HCT116 (cell line): ENCODE measurements at regions not wholly inside any gene's neighbourhood (a gene's known extent, or its start where the extent isn't known, plus 50 kb on each side); places are given as distances from the start of the nearest gene placed in this dataset.

ENCODE experiments used
- ATAC-seq: fragments of 200-7000 bp; cut with Tn5 transposase; 2 replicates; pipeline ENCODE4 v1.9.1; 2020; ENCODE audit warnings: mild to moderate bottlenecking, moderate library complexity
- BruUV-seq: library from RNA; stranded (reverse); fragments of 400-500 nt; replicated peaks from 2 replicates; lab custom pipeline; 2021; lab: Mats Ljungman, UMichigan
- CTCF ChIA-PET: fragments of 300-600 bp; sonication (Branson Sonifier 250); formaldehyde crosslinking; loops from one replicate; lab custom pipeline; 2021; ENCODE audit warnings: antibody characterized with exemption; lab: Charles Lee
- POLR2A ChIA-PET: fragments of 300-600, 350-600 bp; sonication (Branson Sonifier 250); formaldehyde crosslinking; loops from one replicate; lab custom pipeline; 2021; ENCODE audit warnings: antibody characterized with exemption; lab: Charles Lee
- RAD21 ChIA-PET, 2 experiments: fragments of 300-600 bp; sonication (Branson Sonifier 250); formaldehyde crosslinking; loops; one replicate each; lab custom pipeline; 2023; ENCODE audit warnings: low total read pairs in 2 of 2; ENCODE audit not compliant: uncharacterized antibody in 2 of 2, unreplicated experiment in 2 of 2, low non-redundant PET in 1 of 2; lab: Charles Lee
- DNase-seq: peaks from one replicate; pipeline ENCODE4 v3.0.0-alpha.2; 2010; ENCODE audit warnings: low read depth, low spot score
- H2AFZ ChIP-seq: fragments of 200-600 bp; shearing (Covaris generic), sonication (generic); 2 replicates; pipeline ENCODE4 v1.6.1; 2017; ENCODE audit warnings: low read depth, mixed run types, mixed read lengths, antibody characterized with exemption, low read length; ENCODE audit not compliant: poor library complexity, severe bottlenecking
- H3K27ac ChIP-seq: 2 replicates; pipeline ENCODE4 v1.5.1; 2012; ENCODE audit warnings: low read depth, low read length
- H3K27me3 ChIP-seq: fragments of 200-600 bp; sonication (generic); 2 replicates; pipeline ENCODE4 v1.6.1; 2016; ENCODE audit warnings: mixed run types, low read length, mixed read lengths; ENCODE audit not compliant: insufficient read depth
- H3K36me3 ChIP-seq, 2 experiments: fragments of 200-500 bp in 1 of 2; fragments of 200-600 bp in 1 of 2; sonication (Bioruptor generic) in 1 of 2; sonication (generic) in 1 of 2; 2 replicates each; pipeline versions ENCODE4 v1.5.1 to v1.6.1; 2014 to 2016; ENCODE audit warnings: low read length in 2 of 2, inconsistent platforms in 1 of 2, mixed read lengths in 1 of 2, mixed run types in 1 of 2; ENCODE audit not compliant: insufficient read depth in 2 of 2, control insufficient read depth in 1 of 2
- H3K4me1 ChIP-seq, 2 experiments: fragments of 200-600 bp in 1 of 2; sonication (generic) in 1 of 2; 2 replicates each; pipeline versions ENCODE4 v1.5.1 to v1.6.1; 2012 to 2017; ENCODE audit warnings: low read length in 2 of 2, inconsistent platforms in 1 of 2, mild to moderate bottlenecking in 1 of 2, mixed read lengths in 1 of 2, mixed run types in 1 of 2, moderate library complexity in 1 of 2; ENCODE audit not compliant: insufficient read depth in 2 of 2, control insufficient read depth in 1 of 2
- H3K4me2 ChIP-seq: fragments of 200-600 bp; sonication (generic); 2 replicates; pipeline ENCODE4 v1.6.1; 2017; ENCODE audit warnings: mixed run types, low read length, mixed read lengths
- H3K4me3 ChIP-seq, 2 experiments: fragments of 200-600 bp in 1 of 2; sonication (generic) in 1 of 2; replicated peaks in 1 of 2; 2 replicates each; pipeline ENCODE4 v1.5.1; 2011 to 2016; ENCODE audit warnings: low read length in 2 of 2, control low read depth in 1 of 2, low read depth in 1 of 2, mild to moderate bottlenecking in 1 of 2, mixed read lengths in 1 of 2, mixed run types in 1 of 2
- H3K79me2 ChIP-seq: fragments of 200-600 bp; sonication (generic); 2 replicates; pipeline ENCODE4 v1.6.1; 2017; ENCODE audit warnings: mild to moderate bottlenecking, mixed run types, low read length, moderate library complexity, mixed read lengths; ENCODE audit not compliant: insufficient read depth
- H3K9ac ChIP-seq: fragments of 200-600 bp; sonication (generic); 2 replicates; pipeline ENCODE4 v1.6.1; 2016; ENCODE audit warnings: low read length, mixed read lengths
- H3K9me2 ChIP-seq: fragments of 200-600 bp; sonication (generic), shearing (Covaris generic); 2 replicates; pipeline ENCODE4 v1.6.1; 2017; ENCODE audit warnings: mixed run types, mild to moderate bottlenecking, moderate library complexity; ENCODE audit not compliant: insufficient read depth
- H3K9me3 ChIP-seq, 2 experiments: fragments of 200-500 bp in 1 of 2; fragments of 200-600 bp in 1 of 2; sonication (Bioruptor generic) in 1 of 2; sonication (generic) in 1 of 2; 2 replicates each; pipeline ENCODE4 v1.6.1; 2014 to 2017; ENCODE audit warnings: low read length in 2 of 2, mixed read lengths in 2 of 2, inconsistent platforms in 1 of 2, low read depth in 1 of 2, mild to moderate bottlenecking in 1 of 2, mixed run types in 1 of 2, moderate library complexity in 1 of 2; ENCODE audit not compliant: control insufficient read depth in 1 of 2, insufficient read depth in 1 of 2
- H4K20me1 ChIP-seq: fragments of 200-600 bp; sonication (generic), shearing (Covaris generic); 2 replicates; pipeline ENCODE4 v1.6.1; 2017; ENCODE audit warnings: mixed run types, mild to moderate bottlenecking, moderate library complexity; ENCODE audit not compliant: insufficient read depth
- EGR1 ChIP-seq: IDR thresholded peaks from 2 replicates; pipeline ENCODE4 v1.6.1; 2012; ENCODE audit warnings: low read depth
- ELF1 ChIP-seq: IDR thresholded peaks from 2 replicates; pipeline ENCODE4 v1.6.1; 2012; ENCODE audit warnings: low read depth, borderline replicate concordance
- SP1 ChIP-seq: IDR thresholded peaks from 2 replicates; pipeline ENCODE4 v1.6.1; 2012; ENCODE audit warnings: low read depth
- SRF ChIP-seq: IDR thresholded peaks from 2 replicates; pipeline ENCODE4 v1.6.1; 2012; ENCODE audit warnings: low read depth
- YY1 ChIP-seq: IDR thresholded peaks from 2 replicates; pipeline ENCODE4 v1.6.1; 2011; ENCODE audit warnings: low read length, low read depth, moderate library complexity, mild to moderate bottlenecking; ENCODE audit not compliant: insufficient replicate concordance; ENCODE audit errors: extremely low read depth
- ZFX ChIP-seq: fragments of 450-650 bp; IDR thresholded peaks from 2 replicates; pipeline ENCODE4 v1.6.1; 2017
- ZNF274 ChIP-seq: fragments of 200-500 bp; sonication (Bioruptor generic); IDR thresholded peaks from 2 replicates; pipeline ENCODE4 v1.6.1; 2014; ENCODE audit warnings: mild to moderate bottlenecking, low read depth, low read length, inconsistent platforms
- intact Hi-C: fragments of 100-400 bp; cut with micrococcal nuclease; formaldehyde crosslinking; loops from 2 replicates; pipeline ENCODE4 v1.10.0; 2022
- TF ChIP-seq, protein P1 (sequence below): IDR thresholded peaks from 2 replicates; pipeline ENCODE4 v1.6.1; 2011; ENCODE audit warnings: mild to moderate bottlenecking, low read length, moderate library complexity; ENCODE audit not compliant: insufficient replicate concordance; ENCODE audit errors: extremely low read depth
- TF ChIP-seq, protein P2 (sequence below): IDR thresholded peaks from 2 replicates; pipeline ENCODE4 v1.6.1; 2012
- TF ChIP-seq, protein P3 (sequence below): IDR thresholded peaks from 2 replicates; pipeline ENCODE4 v1.6.1; 2012; ENCODE audit warnings: low read depth

DNA sequence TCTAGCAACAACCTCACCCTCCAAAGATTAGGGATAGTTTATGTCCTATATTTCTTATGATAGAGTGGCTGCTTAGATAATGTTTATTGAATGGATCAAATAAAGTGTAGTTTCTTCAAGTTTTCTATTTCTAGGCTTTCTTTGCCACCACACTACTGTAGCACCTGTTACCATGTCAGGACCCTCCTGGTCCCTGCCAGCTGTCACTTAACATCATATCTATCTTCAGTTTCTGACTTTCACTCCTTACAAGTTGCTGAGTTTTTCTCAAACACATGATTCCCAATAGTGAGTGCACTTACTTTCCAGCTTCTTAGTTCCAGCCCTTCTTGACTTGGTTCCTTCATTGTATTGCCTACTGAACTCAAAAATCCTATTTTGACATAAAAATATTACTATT, 593.9 kb upstream of the PITX2 start:
- no peaks in the 10 kb centered on the region for H3K36me3 ChIP-seq
- BruUV-seq, result no TSS peak
- H3K27ac ChIP-seq, result no peak overlapping the region
- no peaks in the 10 kb centered on the region for H3K27me3 ChIP-seq
- H4K20me1 ChIP-seq, result no peaks in the 10 kb centered on the region
- no peaks in the 10 kb centered on the region for H3K4me1 ChIP-seq
- no peaks in the 10 kb centered on the region for H3K9me2 ChIP-seq
- no peak overlapping the region for H3K9ac ChIP-seq
- H3K4me3 ChIP-seq, result no peak overlapping the region
- H3K9me3 ChIP-seq, result no peaks in the 10 kb centered on the region
- ChIA-PET CTCF (no interaction called here), POLR2A (no interaction called here)
- H2AFZ ChIP-seq, result no peak overlapping the region
- DNase-seq (no peak), ATAC-seq (no peak)
- H3K4me2 ChIP-seq, result no peak overlapping the region
- TF ChIP-seq ELF1, result no peak
- TF ChIP-seq SP1, result no peak
- no peak for TF ChIP-seq ZNF274
- no peak for TF ChIP-seq SRF
- TF ChIP-seq, protein P1, sequence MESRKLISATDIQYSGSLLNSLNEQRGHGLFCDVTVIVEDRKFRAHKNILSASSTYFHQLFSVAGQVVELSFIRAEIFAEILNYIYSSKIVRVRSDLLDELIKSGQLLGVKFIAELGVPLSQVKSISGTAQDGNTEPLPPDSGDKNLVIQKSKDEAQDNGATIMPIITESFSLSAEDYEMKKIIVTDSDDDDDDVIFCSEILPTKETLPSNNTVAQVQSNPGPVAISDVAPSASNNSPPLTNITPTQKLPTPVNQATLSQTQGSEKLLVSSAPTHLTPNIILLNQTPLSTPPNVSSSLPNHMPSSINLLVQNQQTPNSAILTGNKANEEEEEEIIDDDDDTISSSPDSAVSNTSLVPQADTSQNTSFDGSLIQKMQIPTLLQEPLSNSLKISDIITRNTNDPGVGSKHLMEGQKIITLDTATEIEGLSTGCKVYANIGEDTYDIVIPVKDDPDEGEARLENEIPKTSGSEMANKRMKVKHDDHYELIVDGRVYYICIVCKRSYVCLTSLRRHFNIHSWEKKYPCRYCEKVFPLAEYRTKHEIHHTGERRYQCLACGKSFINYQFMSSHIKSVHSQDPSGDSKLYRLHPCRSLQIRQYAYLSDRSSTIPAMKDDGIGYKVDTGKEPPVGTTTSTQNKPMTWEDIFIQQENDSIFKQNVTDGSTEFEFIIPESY, result no peak
- TF ChIP-seq ZFX, result no peak
- TF ChIP-seq YY1, result no peak
- TF ChIP-seq, protein P2, sequence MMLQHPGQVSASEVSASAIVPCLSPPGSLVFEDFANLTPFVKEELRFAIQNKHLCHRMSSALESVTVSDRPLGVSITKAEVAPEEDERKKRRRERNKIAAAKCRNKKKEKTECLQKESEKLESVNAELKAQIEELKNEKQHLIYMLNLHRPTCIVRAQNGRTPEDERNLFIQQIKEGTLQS, result no peak
- TF ChIP-seq, all 23 proteins: peak for 0
- no peaks in the 10 kb centered on the region for H3K79me2 ChIP-seq
- RAD21 ChIA-PET, result no interaction called here
- intact Hi-C loops, result no loop called here

DNA sequence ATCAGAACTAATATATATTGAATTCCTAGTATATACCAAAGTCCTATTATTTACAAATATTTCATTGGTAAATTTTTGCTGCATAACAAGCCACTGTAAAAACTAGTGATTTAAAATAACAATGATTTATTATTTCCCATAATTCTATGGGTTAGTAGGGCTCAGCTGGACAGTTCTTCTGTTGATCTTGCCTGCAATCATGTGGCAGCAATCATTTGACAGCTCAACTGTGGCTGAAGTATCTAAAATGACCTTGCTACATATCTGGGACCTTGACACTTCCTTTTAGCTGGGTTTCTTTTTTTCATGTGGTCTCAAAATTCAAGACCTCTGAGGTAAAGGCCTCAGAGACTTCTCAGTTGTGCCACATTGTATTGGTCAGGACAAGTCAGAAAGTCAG, 598.5 kb upstream of the PITX2 start:
- ChIA-PET RAD21 (no interaction called here), CTCF (no interaction called here), POLR2A (no interaction called here)
- H3K9me2 ChIP-seq, result no peaks in the 10 kb centered on the region
- H3K36me3 ChIP-seq, result no peaks in the 10 kb centered on the region
- H3K4me1 ChIP-seq, result no peaks in the 10 kb centered on the region
- no peak overlapping the region for H3K4me3 ChIP-seq
- no peak for DNase-seq
- H4K20me1 ChIP-seq, result no peaks in the 10 kb centered on the region
- H2AFZ ChIP-seq, result no peak overlapping the region
- no peaks in the 10 kb centered on the region for H3K79me2 ChIP-seq
- no peak overlapping the region for H3K4me2 ChIP-seq
- no peak for ATAC-seq
- intact Hi-C loops, result no loop called here
- H3K9ac ChIP-seq, result no peak overlapping the region
- no peak for TF ChIP-seq EGR1
- TF ChIP-seq SRF, result no peak
- TF ChIP-seq, protein P3, sequence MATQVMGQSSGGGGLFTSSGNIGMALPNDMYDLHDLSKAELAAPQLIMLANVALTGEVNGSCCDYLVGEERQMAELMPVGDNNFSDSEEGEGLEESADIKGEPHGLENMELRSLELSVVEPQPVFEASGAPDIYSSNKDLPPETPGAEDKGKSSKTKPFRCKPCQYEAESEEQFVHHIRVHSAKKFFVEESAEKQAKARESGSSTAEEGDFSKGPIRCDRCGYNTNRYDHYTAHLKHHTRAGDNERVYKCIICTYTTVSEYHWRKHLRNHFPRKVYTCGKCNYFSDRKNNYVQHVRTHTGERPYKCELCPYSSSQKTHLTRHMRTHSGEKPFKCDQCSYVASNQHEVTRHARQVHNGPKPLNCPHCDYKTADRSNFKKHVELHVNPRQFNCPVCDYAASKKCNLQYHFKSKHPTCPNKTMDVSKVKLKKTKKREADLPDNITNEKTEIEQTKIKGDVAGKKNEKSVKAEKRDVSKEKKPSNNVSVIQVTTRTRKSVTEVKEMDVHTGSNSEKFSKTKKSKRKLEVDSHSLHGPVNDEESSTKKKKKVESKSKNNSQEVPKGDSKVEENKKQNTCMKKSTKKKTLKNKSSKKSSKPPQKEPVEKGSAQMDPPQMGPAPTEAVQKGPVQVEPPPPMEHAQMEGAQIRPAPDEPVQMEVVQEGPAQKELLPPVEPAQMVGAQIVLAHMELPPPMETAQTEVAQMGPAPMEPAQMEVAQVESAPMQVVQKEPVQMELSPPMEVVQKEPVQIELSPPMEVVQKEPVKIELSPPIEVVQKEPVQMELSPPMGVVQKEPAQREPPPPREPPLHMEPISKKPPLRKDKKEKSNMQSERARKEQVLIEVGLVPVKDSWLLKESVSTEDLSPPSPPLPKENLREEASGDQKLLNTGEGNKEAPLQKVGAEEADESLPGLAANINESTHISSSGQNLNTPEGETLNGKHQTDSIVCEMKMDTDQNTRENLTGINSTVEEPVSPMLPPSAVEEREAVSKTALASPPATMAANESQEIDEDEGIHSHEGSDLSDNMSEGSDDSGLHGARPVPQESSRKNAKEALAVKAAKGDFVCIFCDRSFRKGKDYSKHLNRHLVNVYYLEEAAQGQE, result no peak
- TF ChIP-seq, all 23 proteins: peak for 0
- no TSS peak for BruUV-seq
- Histone ChIP-seq H3K9me3 (no peaks in the 10 kb centered on the region), H3K27me3 (no peaks in the 10 kb centered on the region), H3K27ac (no peak overlapping the region)
